ENCODE measurements at regions not wholly inside any gene's neighbourhood (a gene's known extent, or its start where the extent isn't known, plus 50 kb on each side); places are given as distances from the start of the nearest gene placed in this dataset.

- H3K36me3 ChIP-seq (ENCODE audit: control insufficient read depth, insufficient read depth, low read length), result no peaks in the 10 kb centered on the region
- no peak for DNase-seq (ENCODE audit: low read depth in 2 of 2)
- H3K9me3 ChIP-seq (ENCODE audit: control insufficient read depth, insufficient read depth, low read depth, low read length), result no peaks in the 10 kb centered on the region
- H3K4me2 ChIP-seq (ENCODE audit: extremely low read depth, insufficient read depth, low read length), result no peak overlapping the region
- no peaks in the 10 kb centered on the region for H4K20me1 ChIP-seq (ENCODE audit: control insufficient read depth, extremely low read depth, insufficient read depth, low read length)
- H3K27ac ChIP-seq (ENCODE audit: insufficient read depth, low read length), result no peak overlapping the region
- H3K79me2 ChIP-seq (ENCODE audit: control insufficient read depth, insufficient read depth, low read length), result no peaks in the 10 kb centered on the region
- H3K27me3 ChIP-seq (ENCODE audit: control insufficient read depth, insufficient read depth, low read length), result no peaks in the 10 kb centered on the region
- H3K4me3 ChIP-seq (replicated peaks in 1 of 4; ENCODE audit: control extremely low read depth in 1 of 4, insufficient read depth in 1 of 4, low read depth in 3 of 4, low read length in 4 of 4), result no peak overlapping the region
- H3K4me1 ChIP-seq (ENCODE audit: control insufficient read depth, extremely low read depth, insufficient read depth, low read length), result no peaks in the 10 kb centered on the region
- H3K9ac ChIP-seq (ENCODE audit: insufficient read depth, low read length), result no peak overlapping the region
- no peak for TF ChIP-seq EZH2 (IDR thresholded peaks at IDR 0.05; ENCODE audit: low read length, missing control alignments)
- no peak for TF ChIP-seq CTCF (conservative IDR thresholded peaks at IDR 0.05 in 1 of 2, IDR thresholded peaks at IDR 0.05 in 1 of 2; ENCODE audit: low read depth in 1 of 2, low read length in 2 of 2)
- H2AFZ ChIP-seq (ENCODE audit: low read length), result no peak overlapping the region
Observed at GRCh38 chr2:204022550-204022949, 86.0 kb downstream of the ICOS start.

- Histone ChIP-seq H4K20me1 (ENCODE audit: control insufficient read depth, extremely low read depth, insufficient read depth, low read length) (no peaks in the 10 kb centered on the region), H3K36me3 (ENCODE audit: control insufficient read depth, insufficient read depth, low read length) (no peaks in the 10 kb centered on the region), H3K4me3 (replicated peaks in 1 of 4; ENCODE audit: control extremely low read depth in 1 of 4, insufficient read depth in 1 of 4, low read depth in 3 of 4, low read length in 4 of 4) (no peak overlapping the region), H3K9me3 (ENCODE audit: control insufficient read depth, insufficient read depth, low read depth, low read length) (no peaks in the 10 kb centered on the region), H3K4me1 (ENCODE audit: control insufficient read depth, extremely low read depth, insufficient read depth, low read length) (no peaks in the 10 kb centered on the region), H3K27me3 (ENCODE audit: control insufficient read depth, insufficient read depth, low read length) (no peaks in the 10 kb centered on the region), H3K9ac (ENCODE audit: insufficient read depth, low read length) (no peak overlapping the region), H3K27ac (ENCODE audit: insufficient read depth, low read length) (no peak overlapping the region), H2AFZ (ENCODE audit: low read length) (no peak overlapping the region), H3K4me2 (ENCODE audit: extremely low read depth, insufficient read depth, low read length) (no peak overlapping the region), H3K79me2 (ENCODE audit: control insufficient read depth, insufficient read depth, low read length) (no peaks in the 10 kb centered on the region)
- TF ChIP-seq EZH2 (IDR thresholded peaks at IDR 0.05; ENCODE audit: low read length, missing control alignments) (no peak), CTCF (conservative IDR thresholded peaks at IDR 0.05 in 1 of 2, IDR thresholded peaks at IDR 0.05 in 1 of 2; ENCODE audit: low read depth in 1 of 2, low read length in 2 of 2) (no peak)
- DNase-seq (ENCODE audit: low read depth in 2 of 2), result no peak
Observed at GRCh38 chr2:204023088-204023487, 86.5 kb downstream of the ICOS start.

- Histone ChIP-seq H3K79me2 (ENCODE audit: control insufficient read depth, insufficient read depth, low read length) (no peaks in the 10 kb centered on the region), H3K36me3 (ENCODE audit: control insufficient read depth, insufficient read depth, low read length) (no peaks in the 10 kb centered on the region), H4K20me1 (ENCODE audit: control insufficient read depth, extremely low read depth, insufficient read depth, low read length) (no peaks in the 10 kb centered on the region), H3K9ac (ENCODE audit: insufficient read depth, low read length) (no peak overlapping the region), H3K4me1 (ENCODE audit: control insufficient read depth, extremely low read depth, insufficient read depth, low read length) (no peaks in the 10 kb centered on the region), H3K4me3 (replicated peaks in 1 of 4; ENCODE audit: control extremely low read depth in 1 of 4, insufficient read depth in 1 of 4, low read depth in 3 of 4, low read length in 4 of 4) (no peak overlapping the region), H3K27me3 (ENCODE audit: control insufficient read depth, insufficient read depth, low read length) (no peaks in the 10 kb centered on the region), H2AFZ (ENCODE audit: low read length) (no peak overlapping the region), H3K27ac (ENCODE audit: insufficient read depth, low read length) (no peak overlapping the region), H3K9me3 (ENCODE audit: control insufficient read depth, insufficient read depth, low read depth, low read length) (no peaks in the 10 kb centered on the region), H3K4me2 (ENCODE audit: extremely low read depth, insufficient read depth, low read length) (no peak overlapping the region)
- peak; percentile 69 to 71 for TF ChIP-seq CTCF (conservative IDR thresholded peaks at IDR 0.05 in 1 of 2, IDR thresholded peaks at IDR 0.05 in 1 of 2; ENCODE audit: low read depth in 1 of 2, low read length in 2 of 2)
- TF ChIP-seq EZH2 (IDR thresholded peaks at IDR 0.05; ENCODE audit: low read length, missing control alignments), result no peak
- peak; percentile 33 to 48 for DNase-seq (ENCODE audit: low read depth in 2 of 2)
Observed at GRCh38 chr2:204024503-204024902, 87.9 kb downstream of the ICOS start.
